Naive thymus-derived CD8-positive, alpha-beta T cell (primary cell): ENCODE measurements at regions not wholly inside any gene's neighbourhood (a gene's known extent, or its start where the extent isn't known, plus 50 kb on each side); places are given as distances from the start of the nearest gene placed in this dataset.
"Not testable (repeated sequence)": the region's sequence is repeated elsewhere in the genome, so short reads cannot be mapped to it uniquely, and the experiment has no call there.

ENCODE experiments used
- ATAC-seq, 2 donors: fragments of 150-1000 bp; cut with Tn5 transposase in 1 of 2; sonication (Bioruptor Pico), chemical (Tn5 transposase) in 1 of 2; 1 replicate in 1 of 2; 2 replicates in 1 of 2; pipeline ENCODE4 v1.10.0; 2021; ENCODE audit warnings: mild to moderate bottlenecking in 2 of 2, moderate library complexity in 2 of 2
- POLR2A ChIA-PET: fragments of 350-600 bp; sonication (Branson Sonifier 250); formaldehyde crosslinking; loops from one replicate; lab custom pipeline; 2021; ENCODE audit warnings: antibody characterized with exemption; lab: Charles Lee
- DNase-seq, 10 donors: peaks; one replicate each; pipeline versions ENCODE4 v3.0.0 to v3.0.0-alpha.2; 2020 to 2022
- H3K27ac Mint-ChIP-seq, 10 donors: one replicate each; pipeline ENCODE4 v1.8.0; 2020 to 2022; ENCODE audit warnings: mild to moderate bottlenecking in 10 of 10, mixed read lengths in 10 of 10, moderate library complexity in 4 of 10, inconsistent platforms in 1 of 10
- H3K27me3 Mint-ChIP-seq, 5 donors: one replicate each; pipeline ENCODE4 v1.8.0; 2021 to 2022; ENCODE audit warnings: mixed read lengths in 5 of 5
- H3K36me3 Mint-ChIP-seq, 3 donors: one replicate each; pipeline ENCODE4 v1.8.0; 2020 to 2022; ENCODE audit warnings: mixed read lengths in 3 of 3, mild to moderate bottlenecking in 2 of 3, inconsistent platforms in 1 of 3
- H3K4me1 Mint-ChIP-seq, 4 donors: one replicate each; pipeline ENCODE4 v1.8.0; 2021 to 2022; ENCODE audit warnings: mixed read lengths in 4 of 4
- H3K4me3 Mint-ChIP-seq, 10 donors: one replicate each; pipeline ENCODE4 v1.8.0; 2020 to 2022; ENCODE audit warnings: mild to moderate bottlenecking in 10 of 10, mixed read lengths in 10 of 10, moderate library complexity in 6 of 10, inconsistent platforms in 1 of 10
- H3K9me3 Mint-ChIP-seq, 9 donors: one replicate each; pipeline ENCODE4 v1.8.0; 2020 to 2022; ENCODE audit warnings: mixed read lengths in 9 of 9, mild to moderate bottlenecking in 3 of 9, inconsistent platforms in 1 of 9, moderate library complexity in 1 of 9

GRCh38 chr10:109757670-109758069 lies 165.6 kb downstream of the XPNPEP1 start:
- DNase-seq, H3K4me3 Mint-ChIP-seq, H3K36me3 Mint-ChIP-seq, H3K4me1 Mint-ChIP-seq, POLR2A ChIA-PET, ATAC-seq, H3K27ac Mint-ChIP-seq: not testable (repeated sequence)
- H3K27me3 Mint-ChIP-seq: peaks cover 3 to 40% (median 11%) of the 10 kb centered on the region in 5 donors
- peaks cover 0 to 16% (median 2%) of the 10 kb centered on the region in 9 donors for H3K9me3 Mint-ChIP-seq

- ATAC-seq (no peak), DNase-seq (no peak)
- H3K27me3 Mint-ChIP-seq: peaks cover 0 to 7% (median 2%) of the 10 kb centered on the region in 5 donors
- no peaks in the 10 kb centered on the region for H3K9me3 Mint-ChIP-seq
- no peak overlapping the region for H3K27ac Mint-ChIP-seq
- POLR2A ChIA-PET: no interaction called here
- no peaks in the 10 kb centered on the region for H3K36me3 Mint-ChIP-seq
- no peaks in the 10 kb centered on the region for H3K4me1 Mint-ChIP-seq
- H3K4me3 Mint-ChIP-seq: no peak overlapping the region
Observed at GRCh38 chr10:109746861-109747260, 176.4 kb downstream of the XPNPEP1 start.

DNA sequence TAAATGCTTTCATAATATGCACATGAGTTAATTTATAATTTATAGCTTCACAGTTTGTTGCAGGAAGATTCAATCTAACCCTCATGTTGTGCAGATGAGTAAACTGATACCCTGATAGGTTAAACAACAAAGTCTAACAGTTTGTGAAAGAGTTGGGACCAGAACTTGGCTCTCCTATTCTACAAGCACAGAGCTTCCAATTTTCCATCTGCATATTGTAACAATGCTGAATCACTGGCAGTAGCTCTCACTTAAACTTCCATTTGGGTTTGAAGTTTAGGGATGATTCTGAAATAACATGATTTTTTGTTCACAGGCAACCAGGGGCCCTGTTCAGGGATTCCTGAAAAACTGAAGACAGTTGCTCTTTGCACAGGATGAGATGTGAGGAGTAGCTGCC lies 179.3 kb downstream of the XPNPEP1 start:
- no peak overlapping the region for H3K27ac Mint-ChIP-seq

GRCh38 chr10:109743574-109743973 lies 179.7 kb downstream of the XPNPEP1 start:
- DNase-seq (no peak), ATAC-seq (no peak)
- Mint-ChIP-seq H3K27me3 (peaks cover 0 to 6% (median 3%) of the 10 kb centered on the region in 5 donors), H3K36me3 (no peaks in the 10 kb centered on the region), H3K27ac (no peak overlapping the region), H3K4me1 (no peaks in the 10 kb centered on the region), H3K4me3 (no peak overlapping the region), H3K9me3 (no peaks in the 10 kb centered on the region)
- POLR2A ChIA-PET: no interaction called here

More for the DNA sequence above, 179.3 kb downstream of the XPNPEP1 start:
- Mint-ChIP-seq H3K27me3 (peaks cover 0 to 3% (median 3%) of the 10 kb centered on the region in 5 donors), H3K9me3 (no peaks in the 10 kb centered on the region), H3K4me3 (no peak overlapping the region), H3K4me1 (no peaks in the 10 kb centered on the region), H3K36me3 (no peaks in the 10 kb centered on the region)
- ATAC-seq (no peak), DNase-seq (no peak)
- POLR2A ChIA-PET: no interaction called here

DNA sequence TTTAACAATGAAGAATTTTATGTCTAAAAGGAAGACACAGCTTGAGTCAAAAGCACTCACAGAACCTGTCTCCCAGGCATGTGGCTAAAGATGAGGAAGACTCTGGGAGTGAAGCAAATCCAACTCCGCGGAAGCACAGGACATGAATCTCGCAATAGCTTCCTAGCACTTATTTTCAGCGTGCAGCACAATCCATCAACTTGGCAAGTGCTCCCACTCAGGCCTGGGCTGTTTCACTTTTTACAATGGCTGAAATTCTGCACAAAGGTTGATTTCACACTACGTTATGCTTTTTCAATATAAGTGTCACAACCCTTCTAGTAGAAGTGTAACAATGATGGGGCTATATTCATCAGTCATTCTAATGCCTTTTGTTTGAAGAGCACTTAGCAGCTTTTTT lies 180.2 kb downstream of the XPNPEP1 start:
- Mint-ChIP-seq H3K4me3 (no peak overlapping the region), H3K27me3 (peaks cover 0 to 7% (median 3%) of the 10 kb centered on the region in 5 donors), H3K9me3 (no peaks in the 10 kb centered on the region), H3K36me3 (no peaks in the 10 kb centered on the region), H3K27ac (no peak overlapping the region), H3K4me1 (no peaks in the 10 kb centered on the region)
- no peak for ATAC-seq
- DNase-seq: no peak
- POLR2A ChIA-PET: no interaction called here

DNA sequence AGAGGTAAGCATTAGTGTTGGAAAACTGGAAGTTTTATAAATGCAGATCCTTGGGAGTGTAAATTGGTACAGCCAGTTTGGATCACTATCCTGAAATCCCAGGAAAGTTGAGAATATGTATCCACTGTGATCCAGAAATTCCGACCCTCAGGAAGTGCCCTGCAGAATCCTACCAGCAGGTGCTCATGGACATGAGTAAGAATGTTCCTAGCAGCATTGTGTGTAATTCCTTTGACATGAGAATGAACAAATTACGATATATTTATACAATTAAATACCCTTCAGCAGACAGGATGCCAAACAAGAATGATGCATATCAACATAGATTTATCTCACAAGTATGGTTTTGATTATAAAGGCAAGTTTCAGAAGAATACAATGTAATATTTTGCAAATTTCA lies 181.6 kb downstream of the XPNPEP1 start:
- Mint-ChIP-seq H3K27ac (no peak overlapping the region), H3K36me3 (no peaks in the 10 kb centered on the region), H3K4me3 (no peak overlapping the region), H3K27me3 (peaks cover 0 to 10% (median 3%) of the 10 kb centered on the region in 5 donors), H3K4me1 (no peaks in the 10 kb centered on the region), H3K9me3 (no peaks in the 10 kb centered on the region)
- POLR2A ChIA-PET: no interaction called here
- DNase-seq (no peak), ATAC-seq (no peak)

DNA sequence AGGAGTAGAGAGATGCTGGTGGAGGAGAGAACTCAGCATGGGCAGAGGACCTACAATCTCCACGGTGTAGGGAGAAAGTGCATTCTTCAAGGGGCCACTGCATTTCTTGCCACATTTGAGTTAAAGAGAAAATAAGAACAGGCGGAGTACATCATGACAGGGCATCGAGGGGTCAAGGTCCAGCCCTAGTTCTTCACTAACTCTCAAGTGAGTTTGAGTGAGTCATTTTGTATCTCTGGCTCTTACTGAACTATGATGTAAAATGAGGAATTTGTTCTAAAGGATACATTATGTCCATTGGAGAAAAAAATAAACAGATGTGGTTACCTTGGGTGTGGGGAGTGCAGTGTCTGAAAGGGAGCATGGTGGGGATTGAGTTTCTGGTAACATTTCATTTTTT lies 182.9 kb downstream of the XPNPEP1 start:
- Mint-ChIP-seq H3K4me1 (no peaks in the 10 kb centered on the region), H3K27ac (no peak overlapping the region)

GRCh38 chr10:109737626-109738025 lies 185.7 kb downstream of the XPNPEP1 start:
- DNase-seq: no peak
- no peaks in the 10 kb centered on the region for H3K4me1 Mint-ChIP-seq
- H3K4me3 Mint-ChIP-seq: no peak overlapping the region
- POLR2A ChIA-PET: no interaction called here
- no peak for ATAC-seq
- peaks cover 0 to 22% (median 3%) of the 10 kb centered on the region in 5 donors for H3K27me3 Mint-ChIP-seq
- H3K27ac Mint-ChIP-seq: no peak overlapping the region
- H3K36me3 Mint-ChIP-seq: no peaks in the 10 kb centered on the region
- peaks cover 0 to 4% (median 0%) of the 10 kb centered on the region in 9 donors for H3K9me3 Mint-ChIP-seq

More for the DNA sequence above, 182.9 kb downstream of the XPNPEP1 start:
- DNase-seq: no peak
- Mint-ChIP-seq H3K9me3 (no peaks in the 10 kb centered on the region), H3K27me3 (peaks cover 0 to 14% (median 0%) of the 10 kb centered on the region in 5 donors), H3K36me3 (no peaks in the 10 kb centered on the region), H3K4me3 (no peak overlapping the region)
- no peak for ATAC-seq
- POLR2A ChIA-PET: no interaction called here

DNA sequence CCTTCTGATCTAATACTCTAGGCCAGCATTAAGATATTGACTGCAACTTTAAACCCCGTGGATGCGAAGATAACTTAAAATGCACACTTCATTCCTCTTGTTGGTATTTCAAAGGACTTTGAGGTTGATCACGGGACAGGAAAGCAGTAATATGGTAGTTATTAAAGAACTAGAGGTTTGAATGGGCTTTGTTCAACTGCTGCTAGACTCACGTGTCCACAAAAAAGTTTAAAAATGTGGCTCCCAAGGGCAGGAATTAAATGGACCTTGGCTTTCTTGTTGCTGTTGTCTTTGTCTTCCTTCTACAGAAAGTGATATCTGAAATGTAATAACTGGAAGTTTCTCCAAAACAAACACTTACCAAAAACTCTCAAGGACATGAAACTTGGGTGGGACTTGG lies 186.3 kb downstream of the XPNPEP1 start:
- Mint-ChIP-seq H3K36me3 (no peaks in the 10 kb centered on the region), H3K4me3 (no peak overlapping the region), H3K4me1 (no peaks in the 10 kb centered on the region), H3K27me3 (peaks cover 0 to 22% (median 3%) of the 10 kb centered on the region in 5 donors), H3K9me3 (peaks cover 0 to 4% (median 0%) of the 10 kb centered on the region in 9 donors), H3K27ac (no peak overlapping the region)
- POLR2A ChIA-PET: no interaction called here
- DNase-seq (no peak), ATAC-seq (no peak)

GRCh38 chr10:109735776-109736175 lies 187.5 kb downstream of the XPNPEP1 start:
- no peak overlapping the region for H3K27ac Mint-ChIP-seq

DNA sequence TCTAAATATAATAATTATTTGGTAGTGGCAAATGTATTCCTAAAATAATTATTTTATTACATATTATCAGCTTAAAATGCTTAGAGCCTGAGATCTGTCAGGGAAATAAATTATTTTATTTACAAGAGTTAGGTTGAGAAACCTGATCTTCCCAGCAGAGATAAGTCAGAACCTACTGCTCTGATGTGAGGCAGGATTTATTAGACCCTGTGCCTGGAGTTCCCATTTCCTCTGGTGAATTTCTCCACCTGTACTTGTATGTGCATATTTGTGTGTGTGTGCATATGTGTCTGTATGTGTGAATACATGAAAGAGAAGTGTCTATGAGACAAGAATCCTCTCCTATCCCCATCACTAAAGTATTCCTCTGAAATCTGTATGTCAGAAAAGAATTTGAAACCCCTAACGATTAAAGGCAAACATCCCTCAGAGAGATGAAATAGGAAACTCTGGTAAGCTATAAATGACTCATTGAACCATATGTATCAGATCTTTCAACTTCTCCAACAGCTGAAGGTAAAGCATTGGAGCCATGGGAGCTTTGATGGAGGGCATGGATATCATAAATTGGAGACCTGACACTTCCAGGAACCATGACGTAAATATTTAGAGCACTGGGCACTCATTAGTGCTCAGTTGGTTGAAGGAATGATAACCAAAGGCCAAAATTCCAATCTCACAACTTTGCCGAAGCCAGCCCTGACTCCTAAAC lies 190.9 kb downstream of the XPNPEP1 start:
- POLR2A ChIA-PET: no interaction called here
- Mint-ChIP-seq H3K36me3 (no peaks in the 10 kb centered on the region), H3K4me1 (no peaks in the 10 kb centered on the region), H3K27me3 (peaks cover 0 to 14% (median 3%) of the 10 kb centered on the region in 5 donors), H3K27ac (no peak overlapping the region), H3K9me3 (peaks cover 0 to 4% (median 0%) of the 10 kb centered on the region in 9 donors), H3K4me3 (no peak overlapping the region)
- no peak for DNase-seq
- no peak for ATAC-seq

More at GRCh38 chr10:109735776-109736175, 187.5 kb downstream of the XPNPEP1 start:
- H3K36me3 Mint-ChIP-seq: no peaks in the 10 kb centered on the region
- no peaks in the 10 kb centered on the region for H3K4me1 Mint-ChIP-seq
- H3K27me3 Mint-ChIP-seq: peaks cover 0 to 22% (median 3%) of the 10 kb centered on the region in 5 donors
- ATAC-seq: no peak
- peaks cover 0 to 4% (median 0%) of the 10 kb centered on the region in 9 donors for H3K9me3 Mint-ChIP-seq
- no peak for DNase-seq
- POLR2A ChIA-PET: no interaction called here
- no peak overlapping the region for H3K4me3 Mint-ChIP-seq

- H3K27ac Mint-ChIP-seq, H3K4me3 Mint-ChIP-seq, H3K9me3 Mint-ChIP-seq, DNase-seq, H3K27me3 Mint-ChIP-seq, ATAC-seq, POLR2A ChIA-PET, H3K4me1 Mint-ChIP-seq, H3K36me3 Mint-ChIP-seq: not testable (repeated sequence)
Observed at GRCh38 chr10:109729895-109730294, 193.4 kb downstream of the XPNPEP1 start.

- H3K36me3 Mint-ChIP-seq: no peaks in the 10 kb centered on the region
- H3K27me3 Mint-ChIP-seq: peaks cover 0 to 3% (median under 1%) of the 10 kb centered on the region in 5 donors
- POLR2A ChIA-PET: no interaction called here
- ATAC-seq: no peak
- no peak overlapping the region for H3K27ac Mint-ChIP-seq
- no peaks in the 10 kb centered on the region for H3K4me1 Mint-ChIP-seq
- no peak overlapping the region for H3K4me3 Mint-ChIP-seq
- DNase-seq: no peak
- H3K9me3 Mint-ChIP-seq: peaks cover 0 to 3% (median 0%) of the 10 kb centered on the region in 9 donors
Observed at GRCh38 chr10:109727436-109727835, 195.9 kb downstream of the XPNPEP1 start.

- Mint-ChIP-seq H3K27ac (no peak overlapping the region), H3K36me3 (no peaks in the 10 kb centered on the region), H3K4me3 (no peak overlapping the region), H3K4me1 (no peaks in the 10 kb centered on the region), H3K9me3 (peaks cover 0 to 3% (median 0%) of the 10 kb centered on the region in 9 donors), H3K27me3 (peaks cover 0 to 3% (median 0%) of the 10 kb centered on the region in 5 donors)
- POLR2A ChIA-PET: no interaction called here
- ATAC-seq (no peak), DNase-seq (no peak)
Observed at GRCh38 chr10:109726473-109726872, 196.8 kb downstream of the XPNPEP1 start.
